Keratinocyte (primary cell): ENCODE measurements at regions not wholly inside any gene's neighbourhood (a gene's known extent, or its start where the extent isn't known, plus 50 kb on each side); places are given as distances from the start of the nearest gene placed in this dataset.

ENCODE experiments used
- DNase-seq: peaks from one replicate; pipeline ENCODE4 v3.0.0-alpha.2; 2011; ENCODE audit warnings: low read depth, missing footprints, low spot score
- FAIRE-seq: peaks from 2 replicates; lab custom pipeline; 2011; peaks lifted over from hg19 to GRCh38; lab: Jason Lieb, UNC
- H2AFZ ChIP-seq: 2 replicates; pipeline ENCODE4 v1.6.0; 2012; ENCODE audit warnings: low read length, control low read depth, inconsistent platforms; ENCODE audit not compliant: control insufficient read depth
- H3K27ac ChIP-seq: 2 replicates; pipeline ENCODE4 v1.5.1; 2011; ENCODE audit warnings: low read length; ENCODE audit not compliant: control insufficient read depth, insufficient read depth
- H3K27me3 ChIP-seq: 3 replicates; pipeline ENCODE4 v1.6.0; 2011; ENCODE audit warnings: low read length; ENCODE audit not compliant: control insufficient read depth, insufficient read depth; ENCODE audit errors: extremely low read depth
- H3K36me3 ChIP-seq, 2 experiments: 2 replicates in 1 of 2; 3 replicates in 1 of 2; pipeline ENCODE4 v1.5.1; 2011; ENCODE audit warnings: low read length in 2 of 2, mild to moderate bottlenecking in 1 of 2; ENCODE audit not compliant: control insufficient read depth in 2 of 2, insufficient read depth in 2 of 2; ENCODE audit errors: extremely low read depth in 1 of 2
- H3K4me1 ChIP-seq: 3 replicates; pipeline ENCODE4 v1.5.1; 2011; ENCODE audit warnings: low read length; ENCODE audit not compliant: control insufficient read depth, insufficient read depth; ENCODE audit errors: extremely low read depth
- H3K4me2 ChIP-seq: 3 replicates; pipeline ENCODE4 v1.6.0; 2011; ENCODE audit warnings: low read depth, low read length; ENCODE audit not compliant: control insufficient read depth, insufficient read depth; ENCODE audit errors: extremely low read depth
- H3K4me3 ChIP-seq, 3 experiments: fragments of 200-600 bp in 1 of 3; sonication (generic) in 1 of 3; 2 replicates in 2 of 3; 3 replicates in 1 of 3; pipeline ENCODE4 v1.5.1; 2011 to 2016; ENCODE audit warnings: low read length in 3 of 3, mild to moderate bottlenecking in 3 of 3, control low read depth in 2 of 3, inconsistent platforms in 1 of 3, low read depth in 1 of 3, mixed read lengths in 1 of 3, mixed run types in 1 of 3, moderate library complexity in 1 of 3; ENCODE audit not compliant: control insufficient read depth in 2 of 3, insufficient read depth in 2 of 3; ENCODE audit errors: extremely low read depth in 1 of 3
- H3K79me2 ChIP-seq: 2 replicates; pipeline ENCODE4 v1.6.0; 2012; ENCODE audit warnings: low read length; ENCODE audit not compliant: control insufficient read depth, insufficient read depth
- H3K9ac ChIP-seq: 3 replicates; pipeline ENCODE4 v1.6.0; 2011; ENCODE audit warnings: low read length; ENCODE audit not compliant: control insufficient read depth, insufficient read depth; ENCODE audit errors: extremely low read depth
- H3K9me1 ChIP-seq: 3 replicates; pipeline ENCODE4 v1.6.0; 2011; ENCODE audit warnings: low read length; ENCODE audit not compliant: control insufficient read depth, insufficient read depth; ENCODE audit errors: extremely low read depth
- H3K9me3 ChIP-seq: 2 replicates; pipeline ENCODE4 v1.5.1; 2012; ENCODE audit warnings: low read depth, low read length; ENCODE audit not compliant: control insufficient read depth
- H4K20me1 ChIP-seq: 3 replicates; pipeline ENCODE4 v1.6.0; 2011; ENCODE audit warnings: low read length; ENCODE audit not compliant: control insufficient read depth, insufficient read depth; ENCODE audit errors: extremely low read depth
- CTCF ChIP-seq, 3 experiments: IDR thresholded peaks in 1 of 3; conservative IDR thresholded peaks in 1 of 3; optimal IDR thresholded peaks in 1 of 3; 2 replicates in 2 of 3; 3 replicates in 1 of 3; pipeline versions ENCODE3 to v1.5.1; 2011; ENCODE audit warnings: low read length in 3 of 3, mild to moderate bottlenecking in 3 of 3, moderate library complexity in 2 of 3, control low read depth in 1 of 3, inconsistent platforms in 1 of 3; ENCODE audit not compliant: insufficient read depth in 2 of 3; ENCODE audit errors: extremely low read depth in 1 of 3
- EZH2 ChIP-seq: IDR thresholded peaks from one replicate; pipeline ENCODE4 v1.6.1; 2012; ENCODE audit warnings: inconsistent platforms, mild to moderate bottlenecking, low read length, moderate library complexity
- dilution Hi-C: fragments of 300-500 bp; cut with MboI; formaldehyde crosslinking; loops from one replicate; pipeline ENCODE4 v1.7.0; 2020; ENCODE audit warnings: low sequenced_read_pairs; ENCODE audit not compliant: extremely low pct_ligation_motif_present

GRCh38 chr9:99699396-99699795 lies 122.3 kb upstream of the NR4A3 start:
- H3K27ac ChIP-seq, result no peak overlapping the region
- FAIRE-seq (no peak), DNase-seq (no peak)
- no peak overlapping the region for H2AFZ ChIP-seq
- no peak overlapping the region for H3K4me2 ChIP-seq
- no peak overlapping the region for H3K9ac ChIP-seq
- no peaks in the 10 kb centered on the region for H3K9me1 ChIP-seq
- TF ChIP-seq CTCF (optimal IDR thresholded peaks at IDR 0.05 in 1 of 3, IDR thresholded peaks at IDR 0.05 in 1 of 3, conservative IDR thresholded peaks at IDR 0.05 in 1 of 3; ENCODE audit: extremely low read depth in 1 of 3, insufficient read depth in 2 of 3, low read length in 3 of 3) (no peak), EZH2 (no peak)
- H3K27me3 ChIP-seq, result no peaks in the 10 kb centered on the region
- H3K4me3 ChIP-seq, result no peak overlapping the region
- no peaks in the 10 kb centered on the region for H3K4me1 ChIP-seq
- H3K9me3 ChIP-seq, result no peaks in the 10 kb centered on the region
- H3K79me2 ChIP-seq, result no peaks in the 10 kb centered on the region
- H4K20me1 ChIP-seq, result no peaks in the 10 kb centered on the region
- dilution Hi-C loops, result no loop called here
- H3K36me3 ChIP-seq, result no peaks in the 10 kb centered on the region

- FAIRE-seq (no peak), DNase-seq (no peak)
- Histone ChIP-seq H3K4me2 (no peak overlapping the region), H3K79me2 (no peaks in the 10 kb centered on the region), H3K27ac (no peak overlapping the region), H3K4me1 (no peaks in the 10 kb centered on the region), H3K9ac (no peak overlapping the region), H3K9me3 (no peaks in the 10 kb centered on the region), H4K20me1 (no peaks in the 10 kb centered on the region), H3K9me1 (no peaks in the 10 kb centered on the region), H3K27me3 (no peaks in the 10 kb centered on the region), H3K4me3 (no peak overlapping the region), H3K36me3 (no peaks in the 10 kb centered on the region), H2AFZ (no peak overlapping the region)
- TF ChIP-seq EZH2 (no peak), CTCF (optimal IDR thresholded peaks at IDR 0.05 in 1 of 3, IDR thresholded peaks at IDR 0.05 in 1 of 3, conservative IDR thresholded peaks at IDR 0.05 in 1 of 3; ENCODE audit: extremely low read depth in 1 of 3, insufficient read depth in 2 of 3, low read length in 3 of 3) (no peak)
- dilution Hi-C loops, result no loop called here
Measured at GRCh38 chr9:99712214-99712613, 109.5 kb upstream of the NR4A3 start.
